DND-41 (cell line): ENCODE measurements at regions not wholly inside any gene's neighbourhood (a gene's known extent, or its start where the extent isn't known, plus 50 kb on each side); places are given as distances from the start of the nearest gene placed in this dataset.

Experiments
- ATAC-seq: fragments of 200-7000 bp; cut with Tn5 transposase; 3 replicates; pipeline ENCODE4 v1.9.1; 2021; ENCODE audit warnings: low read depth; ENCODE audit not compliant: insufficient read depth
- DNase-seq: peaks from one replicate; pipeline ENCODE4 v3.0.0-alpha.2; 2020
- H2AFZ ChIP-seq: 2 replicates; pipeline ENCODE4 v1.6.0; 2012; ENCODE audit warnings: low read depth, low read length
- H3K27ac ChIP-seq: 2 replicates; pipeline ENCODE4 v1.5.1; 2012; ENCODE audit warnings: low read length, inconsistent platforms
- H3K27me3 ChIP-seq: fragments of 200-600 bp; sonication (generic); 2 replicates; pipeline ENCODE4 v1.6.0; 2012; ENCODE audit warnings: low read length, mild to moderate bottlenecking, inconsistent platforms; ENCODE audit not compliant: insufficient read depth, poor library complexity
- H3K36me3 ChIP-seq: 2 replicates; pipeline ENCODE4 v1.5.1; 2012; ENCODE audit warnings: low read length, inconsistent platforms; ENCODE audit not compliant: insufficient read depth
- H3K4me1 ChIP-seq: 2 replicates; pipeline ENCODE4 v1.5.1; 2012; ENCODE audit warnings: mild to moderate bottlenecking, low read length; ENCODE audit not compliant: insufficient read depth
- H3K4me2 ChIP-seq: 2 replicates; pipeline ENCODE4 v1.6.0; 2012; ENCODE audit warnings: mild to moderate bottlenecking, moderate library complexity, low read length, inconsistent platforms; ENCODE audit not compliant: insufficient read depth
- H3K4me3 ChIP-seq, 2 experiments: fragments of 200-600 bp in 1 of 2; shearing (Covaris generic) in 1 of 2; 2 replicates each; pipeline ENCODE4 v1.5.1; 2012 to 2016; ENCODE audit warnings: inconsistent platforms in 2 of 2, low read length in 2 of 2, mild to moderate bottlenecking in 2 of 2, low read depth in 1 of 2, moderate library complexity in 1 of 2
- H3K79me2 ChIP-seq: 2 replicates; pipeline ENCODE4 v1.6.0; 2012; ENCODE audit warnings: low read length, inconsistent platforms; ENCODE audit not compliant: insufficient read depth
- H3K9ac ChIP-seq: 2 replicates; pipeline ENCODE4 v1.6.0; 2012; ENCODE audit warnings: low read depth, mild to moderate bottlenecking, inconsistent platforms, low read length, moderate library complexity
- H3K9me3 ChIP-seq: 2 replicates; pipeline ENCODE4 v1.5.1; 2012; ENCODE audit warnings: low read length, moderate library complexity, mild to moderate bottlenecking, inconsistent platforms; ENCODE audit not compliant: insufficient read depth, severe bottlenecking
- H4K20me1 ChIP-seq: 2 replicates; pipeline ENCODE4 v1.6.0; 2012; ENCODE audit warnings: low read length; ENCODE audit not compliant: insufficient read depth
- EZH2 ChIP-seq: IDR thresholded peaks from 3 replicates; pipeline ENCODE4 v1.6.1; 2012; ENCODE audit warnings: borderline replicate concordance, low read depth, mild to moderate bottlenecking, moderate library complexity, low read length, inconsistent platforms; ENCODE audit not compliant: severe bottlenecking
- TF ChIP-seq, protein P1 (sequence below): IDR thresholded peaks from 2 replicates; pipeline ENCODE4 v1.5.1; 2012; ENCODE audit warnings: borderline replicate concordance, low read length, moderate library complexity, mild to moderate bottlenecking; ENCODE audit not compliant: poor library complexity, severe bottlenecking; ENCODE audit errors: extremely low read depth

DNA sequence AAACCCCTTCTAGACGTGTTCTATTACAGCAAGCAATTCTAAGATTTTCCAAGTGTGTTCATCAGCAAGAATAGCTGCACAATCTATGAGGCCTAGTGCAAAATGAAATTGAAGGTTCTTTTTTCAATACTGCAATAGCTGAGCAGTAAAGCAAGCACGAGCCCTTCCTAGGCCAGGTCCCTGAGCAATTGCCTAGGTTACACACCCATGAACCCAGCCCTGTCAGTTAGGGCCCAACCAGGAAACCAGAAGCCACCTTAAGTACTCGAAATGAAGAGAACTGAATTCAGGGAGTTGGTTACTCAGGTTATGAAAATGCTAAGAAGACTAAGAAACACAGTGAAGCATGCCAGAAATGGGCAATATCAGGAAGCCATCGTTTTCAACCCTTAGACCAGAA, 52.0 kb upstream of the VWC2 start:
- no peaks in the 10 kb centered on the region for H4K20me1 ChIP-seq
- H3K4me1 ChIP-seq: no peaks in the 10 kb centered on the region
- no peaks in the 10 kb centered on the region for H3K27me3 ChIP-seq
- no peaks in the 10 kb centered on the region for H3K36me3 ChIP-seq
- no peak for ATAC-seq
- DNase-seq: no peak
- no peaks in the 10 kb centered on the region for H3K9me3 ChIP-seq
- H3K79me2 ChIP-seq: no peaks in the 10 kb centered on the region
- no peak overlapping the region for H2AFZ ChIP-seq
- TF ChIP-seq EZH2: no peak
- TF ChIP-seq, protein P1, sequence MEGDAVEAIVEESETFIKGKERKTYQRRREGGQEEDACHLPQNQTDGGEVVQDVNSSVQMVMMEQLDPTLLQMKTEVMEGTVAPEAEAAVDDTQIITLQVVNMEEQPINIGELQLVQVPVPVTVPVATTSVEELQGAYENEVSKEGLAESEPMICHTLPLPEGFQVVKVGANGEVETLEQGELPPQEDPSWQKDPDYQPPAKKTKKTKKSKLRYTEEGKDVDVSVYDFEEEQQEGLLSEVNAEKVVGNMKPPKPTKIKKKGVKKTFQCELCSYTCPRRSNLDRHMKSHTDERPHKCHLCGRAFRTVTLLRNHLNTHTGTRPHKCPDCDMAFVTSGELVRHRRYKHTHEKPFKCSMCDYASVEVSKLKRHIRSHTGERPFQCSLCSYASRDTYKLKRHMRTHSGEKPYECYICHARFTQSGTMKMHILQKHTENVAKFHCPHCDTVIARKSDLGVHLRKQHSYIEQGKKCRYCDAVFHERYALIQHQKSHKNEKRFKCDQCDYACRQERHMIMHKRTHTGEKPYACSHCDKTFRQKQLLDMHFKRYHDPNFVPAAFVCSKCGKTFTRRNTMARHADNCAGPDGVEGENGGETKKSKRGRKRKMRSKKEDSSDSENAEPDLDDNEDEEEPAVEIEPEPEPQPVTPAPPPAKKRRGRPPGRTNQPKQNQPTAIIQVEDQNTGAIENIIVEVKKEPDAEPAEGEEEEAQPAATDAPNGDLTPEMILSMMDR: no peak
- H3K4me3 ChIP-seq: no peak overlapping the region
- no peak overlapping the region for H3K4me2 ChIP-seq
- H3K27ac ChIP-seq: no peak overlapping the region
- no peak overlapping the region for H3K9ac ChIP-seq
